ENCODE measurements at regions not wholly inside any gene's neighbourhood (a gene's known extent, or its start where the extent isn't known, plus 50 kb on each side); places are given as distances from the start of the nearest gene placed in this dataset.

DNA sequence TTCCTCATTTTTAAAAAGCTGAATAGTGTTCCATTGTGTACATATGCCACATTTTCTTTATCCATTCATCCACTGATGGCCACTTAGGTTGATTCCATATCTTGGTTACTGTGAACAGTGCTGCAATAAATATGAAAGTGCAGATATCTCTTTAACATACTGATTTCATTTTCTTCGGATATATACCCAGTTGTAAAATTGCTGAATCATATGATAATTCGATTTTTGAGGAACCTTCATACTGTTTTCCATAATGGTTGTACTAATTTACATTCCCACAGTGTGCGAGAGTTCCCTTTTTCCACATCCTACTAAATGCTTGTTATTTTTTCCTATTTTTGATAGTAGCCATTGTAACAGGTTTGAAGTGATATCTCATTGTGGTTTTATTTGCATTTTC is 263.2 kb downstream of the STK31 start:
- no peak for DNase-seq (ENCODE audit: low read depth in 2 of 2)

DNA sequence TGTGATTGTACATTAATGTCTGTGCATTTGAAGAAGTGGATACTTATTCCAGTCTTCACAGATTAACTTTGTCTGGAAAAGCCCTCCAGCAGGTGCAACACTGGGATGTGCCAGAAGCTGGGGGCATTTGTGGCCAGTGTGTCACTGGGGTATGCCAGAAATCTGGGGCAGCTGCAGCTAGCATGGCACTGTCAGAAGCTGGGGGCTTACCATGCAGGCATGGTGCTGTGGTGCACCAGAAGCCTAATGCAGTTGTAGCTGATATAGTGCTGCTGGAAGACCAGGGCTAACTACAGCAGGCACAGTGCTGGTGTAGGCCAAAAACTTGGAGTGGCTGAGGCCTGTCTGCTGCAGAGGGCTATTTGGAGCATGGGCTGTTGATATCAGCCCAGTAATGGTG is 270.1 kb downstream of the STK31 start:
- DNase-seq (ENCODE audit: low read depth in 2 of 2) = no peak

DNA sequence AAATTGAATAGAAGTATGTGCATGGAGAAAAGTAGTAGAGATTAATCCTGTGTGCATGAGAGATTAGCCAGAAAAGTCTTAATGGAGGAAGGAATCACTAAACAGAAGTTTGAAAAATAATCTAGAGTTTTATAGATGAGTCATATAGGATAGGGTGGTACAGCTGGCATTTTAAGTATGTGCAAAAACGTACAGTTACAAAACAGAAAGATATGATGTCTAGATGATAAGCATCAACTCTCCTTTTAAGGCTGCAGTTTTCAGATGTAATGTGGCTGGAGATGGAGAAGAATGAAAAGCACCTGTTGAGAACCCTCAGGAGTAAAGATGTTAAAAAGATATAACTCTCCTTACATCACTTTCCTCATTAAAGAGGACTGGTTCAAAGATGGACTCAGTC is 271.3 kb downstream of the STK31 start:
- DNase-seq (ENCODE audit: low read depth in 2 of 2) = no peak

DNA sequence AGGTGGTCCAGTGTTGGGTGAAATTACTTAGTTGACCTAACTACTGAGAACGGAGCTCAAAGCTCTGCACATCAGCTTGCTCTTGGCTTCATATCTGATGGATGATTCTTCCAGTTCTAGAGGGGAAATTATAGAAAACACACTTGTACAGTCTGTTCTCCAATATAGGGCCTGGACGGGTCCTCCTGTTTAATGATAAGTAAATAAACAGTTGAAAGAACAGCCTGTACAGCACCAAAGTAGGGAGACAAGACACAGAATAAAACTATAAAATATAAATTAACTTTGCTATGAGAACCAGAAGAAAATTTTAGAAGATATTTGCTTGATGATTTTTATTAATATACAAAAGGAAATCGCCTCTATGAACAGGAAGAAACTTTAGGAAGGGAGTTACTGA is 271.7 kb downstream of the STK31 start:
- no peak for DNase-seq (ENCODE audit: low read depth in 2 of 2)

DNA sequence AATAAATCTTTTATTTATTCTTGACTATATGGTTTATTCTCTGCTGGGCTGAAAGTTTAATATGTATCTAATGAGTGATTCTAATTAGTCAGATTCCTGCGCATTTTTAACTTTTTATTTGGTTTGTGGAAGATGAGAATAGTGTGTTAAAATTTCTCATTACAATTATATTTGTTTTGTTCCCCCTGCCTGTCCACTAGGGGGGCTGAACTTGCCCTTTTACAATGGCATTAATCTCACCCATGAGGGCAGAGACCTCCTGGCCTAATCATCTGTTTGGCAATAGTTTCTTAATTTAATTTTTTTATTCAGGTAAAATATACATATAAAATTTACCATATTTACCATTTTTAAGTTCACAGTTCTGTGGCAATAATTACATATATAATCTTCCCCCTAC is 278.5 kb upstream of the NPY start:
- no peak for DNase-seq (ENCODE audit: low read depth in 2 of 2)

DNA sequence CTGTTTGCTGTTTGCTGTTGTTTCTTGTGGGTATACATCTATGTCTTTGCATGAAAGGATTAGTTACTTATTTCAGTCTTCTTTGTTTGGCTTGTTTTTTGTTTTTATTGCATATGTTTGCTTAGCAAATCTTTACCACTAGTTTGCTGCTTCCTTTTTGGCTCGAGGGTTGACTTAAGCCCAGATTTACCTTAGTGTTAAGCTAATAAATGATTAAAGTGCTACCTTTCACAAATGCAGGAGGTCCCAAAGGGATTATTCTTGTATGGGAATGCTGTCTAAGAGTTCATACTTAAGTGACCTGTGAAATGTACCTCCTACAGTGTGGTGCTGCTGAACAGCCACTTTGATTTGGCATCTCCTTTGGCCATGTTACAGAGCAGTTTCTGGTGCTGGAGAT is 273.5 kb upstream of the NPY start:
- DNase-seq (ENCODE audit: low read depth in 2 of 2) = no peak

DNA sequence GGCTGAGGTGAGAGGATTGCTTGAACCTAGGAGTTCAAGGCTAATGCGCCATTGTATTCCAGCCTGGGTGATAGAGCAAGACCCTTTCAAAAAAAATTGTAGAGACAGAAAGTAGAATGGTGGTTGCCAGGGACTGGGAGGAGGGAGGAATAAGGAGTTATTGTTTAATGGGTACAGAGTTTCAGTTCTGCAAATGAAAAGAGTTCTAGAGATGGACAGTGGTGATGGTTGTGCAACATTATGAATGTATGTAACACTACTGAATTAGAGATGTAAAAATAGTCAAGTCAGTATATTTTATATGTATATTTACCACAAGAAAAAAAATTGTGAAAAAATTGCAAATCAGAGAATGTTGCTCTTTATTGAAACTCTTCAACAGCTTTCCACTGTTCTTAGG is 266.5 kb upstream of the NPY start:
- no peak for DNase-seq (ENCODE audit: low read depth in 2 of 2)

DNA sequence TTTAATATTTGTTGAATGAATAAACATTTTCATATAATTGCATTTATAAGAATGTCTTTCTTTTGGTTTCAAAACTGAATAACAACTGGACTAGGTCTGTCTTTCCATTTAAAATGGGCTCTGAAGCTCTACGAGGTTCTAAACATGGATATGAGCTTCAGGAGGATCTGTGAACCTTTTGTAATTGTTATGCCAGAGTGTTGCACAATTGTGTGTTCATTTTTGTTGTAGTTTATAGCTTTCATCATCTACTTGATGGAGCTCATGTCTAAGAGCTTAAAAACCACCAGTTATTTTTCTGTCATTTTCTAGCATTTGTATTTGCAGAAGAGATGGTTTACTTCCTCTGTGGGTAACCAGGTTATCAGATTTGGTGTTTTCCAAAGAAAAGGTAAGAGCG is 265.7 kb upstream of the NPY start:
- DNase-seq (ENCODE audit: low read depth in 2 of 2) = no peak

DNA sequence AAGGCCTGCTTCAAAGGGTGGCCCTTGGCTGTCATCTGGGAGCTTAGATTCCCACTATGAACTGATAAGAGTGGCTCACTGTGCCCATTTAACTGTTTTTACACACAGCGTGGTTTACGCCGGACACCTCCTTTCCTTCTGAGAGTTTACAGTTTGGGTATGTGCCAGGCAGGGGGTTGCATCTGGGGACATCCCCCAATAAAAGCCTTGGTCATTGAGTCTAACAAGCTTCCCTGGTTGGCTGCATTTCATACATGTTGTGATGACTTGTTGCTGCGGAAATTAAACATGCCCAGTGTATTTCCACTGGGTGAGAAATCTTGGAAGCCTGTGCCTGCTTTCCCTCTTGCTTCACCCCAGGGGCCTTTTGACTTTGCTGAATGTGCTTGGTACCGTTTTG is 264.1 kb upstream of the NPY start:
- DNase-seq (ENCODE audit: low read depth in 2 of 2) = no peak

DNA sequence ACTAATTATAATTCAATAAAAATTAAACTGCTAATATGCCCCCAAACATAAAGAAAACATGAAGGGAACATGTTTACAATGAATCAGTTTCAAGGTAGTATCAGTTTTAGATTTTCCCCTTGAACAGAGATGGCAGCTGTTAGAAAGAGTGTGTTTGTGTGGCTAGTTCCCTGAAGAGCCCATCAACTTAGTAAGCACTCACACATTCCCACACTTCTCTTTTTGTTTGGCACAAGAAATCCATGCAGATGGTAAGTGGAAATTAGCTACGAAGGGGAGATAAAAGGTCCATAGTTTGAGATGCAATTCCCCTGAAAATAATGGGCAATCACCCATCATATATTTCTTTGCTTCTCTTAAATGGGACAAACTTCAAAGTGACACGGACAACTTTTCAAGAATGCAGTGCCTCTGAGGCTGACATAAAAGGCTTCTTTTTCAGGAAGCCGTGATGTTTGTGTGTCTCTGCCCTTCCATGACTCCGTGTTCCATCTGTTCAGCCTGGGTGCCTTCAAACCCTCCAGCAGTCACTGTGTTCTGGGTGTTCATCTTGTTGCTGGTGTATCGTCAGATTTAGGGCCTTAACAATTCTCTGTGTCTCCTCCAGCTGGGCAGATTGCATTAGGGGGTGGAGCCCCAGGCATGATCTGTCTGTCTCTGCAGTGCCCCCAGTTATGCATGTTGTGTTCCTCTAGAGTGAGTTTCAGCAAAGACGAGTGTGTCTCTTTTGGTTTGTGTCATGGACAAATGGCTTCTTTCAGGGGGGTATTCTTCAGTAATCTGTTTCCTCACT is 259.5 kb upstream of the NPY start:
- DNase-seq (ENCODE audit: low read depth in 2 of 2) = no peak

DNA sequence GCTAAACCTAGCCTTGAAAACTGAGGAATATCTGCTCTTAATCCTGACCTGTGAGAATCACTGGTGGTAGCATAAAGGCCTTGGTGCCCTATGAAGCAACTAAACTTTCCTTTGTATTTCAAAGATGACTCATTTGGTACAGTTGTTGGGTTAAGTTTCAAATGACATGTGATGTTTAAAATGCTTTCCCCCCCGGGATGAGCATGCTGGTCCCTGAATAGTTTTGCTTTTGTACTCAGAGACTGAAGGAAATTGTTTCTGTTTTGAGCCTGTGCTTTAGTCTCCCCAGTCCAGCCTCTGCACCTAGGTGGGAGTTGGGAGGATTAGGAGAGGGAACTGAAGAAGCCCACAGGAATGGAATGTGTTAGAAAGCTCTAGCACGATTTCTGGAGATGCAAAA is 258.9 kb upstream of the NPY start:
- DNase-seq (ENCODE audit: low read depth in 2 of 2) = no peak

DNA sequence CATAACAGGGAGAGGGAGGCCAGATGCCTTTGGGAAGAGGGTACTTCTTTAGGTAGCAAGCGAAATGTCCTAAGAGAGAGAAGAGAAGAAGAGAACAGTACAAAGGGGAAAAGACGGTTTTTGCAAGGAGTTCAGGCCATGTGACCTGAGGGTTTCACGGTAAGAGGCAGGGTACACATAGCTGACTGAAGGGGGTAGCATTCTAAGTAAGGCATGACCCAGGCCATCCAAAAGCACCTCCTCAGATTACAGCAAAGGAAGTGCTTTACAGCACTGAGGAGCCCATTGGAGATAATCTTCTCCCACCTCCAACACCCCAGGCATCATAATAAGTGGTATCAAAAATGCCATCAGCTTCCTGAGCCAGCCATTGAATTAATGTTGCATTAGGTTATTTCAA is 258.2 kb upstream of the NPY start:
- DNase-seq (ENCODE audit: low read depth in 2 of 2) = no peak

DNA sequence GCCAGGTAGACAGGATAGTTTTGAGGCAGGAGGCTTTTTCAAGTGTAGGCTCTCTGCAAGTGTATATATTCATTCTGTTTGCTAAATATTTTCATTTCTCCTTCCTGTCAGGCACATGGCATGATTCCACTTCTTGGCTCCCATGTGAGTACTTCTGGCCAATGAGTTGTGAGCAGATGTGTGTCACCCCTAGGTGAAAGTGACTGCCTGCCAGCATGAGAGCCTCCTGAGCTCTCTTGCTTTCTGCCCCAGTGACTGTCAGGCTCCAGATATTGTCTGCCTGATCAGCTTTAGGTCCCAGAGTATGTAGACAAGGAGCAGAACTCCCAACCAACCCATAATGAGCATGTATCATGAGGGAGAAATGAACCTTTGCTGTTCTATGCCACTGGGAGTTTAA is 257.6 kb upstream of the NPY start:
- no peak for DNase-seq (ENCODE audit: low read depth in 2 of 2)

DNA sequence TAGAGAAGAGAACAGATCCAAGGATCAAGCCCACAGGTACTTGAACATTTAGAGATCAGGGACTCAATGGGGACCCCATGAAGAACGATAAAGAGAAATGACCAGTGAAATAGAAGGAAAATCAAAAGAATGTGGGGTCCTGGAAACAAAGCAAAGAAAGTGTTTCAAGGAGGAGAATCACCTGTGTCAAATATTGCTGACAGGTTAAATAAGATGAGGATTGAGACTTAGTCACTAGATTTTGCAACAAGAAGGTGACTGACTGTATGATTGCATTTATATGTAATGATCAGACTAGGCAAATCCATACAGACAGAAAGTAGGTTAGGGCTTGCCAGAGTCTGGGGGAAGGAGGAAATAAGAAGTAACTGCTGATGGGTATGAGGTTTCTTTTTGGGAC is 254.9 kb upstream of the NPY start:
- no peak for DNase-seq (ENCODE audit: low read depth in 2 of 2)

DNA sequence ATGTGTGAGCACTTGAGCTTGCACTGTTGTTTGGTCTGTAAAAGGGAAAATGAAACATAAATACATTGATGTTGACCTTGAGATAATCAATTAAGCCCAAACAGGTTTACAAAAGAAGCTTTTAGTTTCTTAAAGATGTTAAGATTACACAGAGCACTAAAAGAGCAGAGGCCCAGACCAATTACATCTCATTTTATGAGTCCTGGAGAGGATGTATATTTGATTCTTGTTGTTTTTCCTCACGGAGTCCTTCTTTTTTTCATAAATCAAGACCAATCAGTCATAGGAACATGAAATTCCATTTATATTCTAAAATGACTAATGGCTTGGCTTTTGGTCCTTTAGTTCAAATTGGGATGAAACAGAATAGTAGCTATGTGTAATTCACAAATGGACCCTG is 249.7 kb upstream of the NPY start:
- no peak for DNase-seq (ENCODE audit: low read depth in 2 of 2)

DNA sequence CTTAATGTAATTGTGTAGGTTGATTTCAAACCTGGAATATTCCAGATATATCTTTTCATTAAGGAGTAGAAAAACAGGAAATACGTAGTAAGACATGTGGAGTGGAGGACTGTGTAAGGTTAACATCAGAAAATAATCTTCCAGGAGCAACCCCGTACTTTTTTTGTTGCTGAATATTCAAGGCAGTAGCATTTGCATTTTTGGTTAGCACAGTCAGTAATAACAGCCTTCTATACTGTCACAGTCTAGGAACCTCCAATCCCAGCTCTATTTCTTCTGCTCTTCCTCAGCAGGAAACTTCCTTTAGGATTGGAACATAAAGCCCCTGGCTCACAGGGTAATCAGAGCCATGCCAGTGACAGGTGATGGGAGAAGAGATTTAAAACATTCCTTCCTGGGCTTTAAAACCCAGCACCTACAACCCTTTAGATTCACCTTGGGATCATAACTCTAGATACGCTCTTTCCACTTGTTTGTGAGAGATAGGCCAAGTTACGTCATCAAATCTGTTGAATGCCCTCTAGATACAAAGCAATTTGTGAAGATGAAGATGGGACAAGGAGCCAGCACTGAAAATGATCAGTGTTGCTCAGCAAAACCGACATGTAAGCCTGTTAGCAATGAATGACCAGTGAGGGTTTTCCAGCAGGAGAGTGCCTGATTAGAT is 248.5 kb upstream of the NPY start:
- DNase-seq (ENCODE audit: low read depth in 2 of 2) = no peak

DNA sequence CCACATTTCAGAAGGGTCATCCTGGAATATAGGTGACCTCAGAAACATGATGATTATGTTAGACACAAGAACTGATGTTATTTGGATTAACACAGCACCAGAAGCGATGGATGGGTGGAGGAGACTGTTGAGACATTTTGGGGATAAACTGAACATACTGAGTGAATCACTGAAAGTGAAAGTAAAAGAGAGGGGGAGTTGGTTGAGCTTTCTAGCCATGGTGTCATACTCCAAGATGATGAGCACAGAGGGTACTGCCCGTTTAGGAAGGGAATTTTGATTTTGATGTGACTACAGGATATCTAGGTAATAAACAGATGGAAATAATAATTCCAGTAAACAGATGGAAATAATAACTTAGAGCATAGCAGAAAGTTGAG is 248.0 kb upstream of the NPY start:
- DNase-seq (ENCODE audit: low read depth in 2 of 2) = no peak

DNA sequence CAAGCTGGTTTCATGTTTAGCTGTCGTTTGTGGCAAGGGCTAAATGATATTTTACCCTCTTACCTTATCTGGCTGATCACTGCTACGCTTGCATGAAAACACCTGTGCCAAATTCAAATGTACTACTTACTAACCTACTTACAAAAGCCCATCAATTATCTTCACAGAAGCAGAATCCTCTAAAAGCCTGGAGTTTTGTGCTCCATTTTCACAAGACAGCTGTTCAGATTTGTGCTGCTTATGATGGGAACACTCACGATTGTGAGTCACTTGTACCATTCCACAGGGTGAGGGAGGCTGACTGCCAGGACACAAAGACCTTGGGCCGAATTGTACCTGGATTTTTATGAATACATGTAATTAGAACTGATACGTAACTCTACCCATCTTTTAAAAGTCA is 245.0 kb upstream of the NPY start:
- DNase-seq (ENCODE audit: low read depth in 2 of 2) = no peak

DNA sequence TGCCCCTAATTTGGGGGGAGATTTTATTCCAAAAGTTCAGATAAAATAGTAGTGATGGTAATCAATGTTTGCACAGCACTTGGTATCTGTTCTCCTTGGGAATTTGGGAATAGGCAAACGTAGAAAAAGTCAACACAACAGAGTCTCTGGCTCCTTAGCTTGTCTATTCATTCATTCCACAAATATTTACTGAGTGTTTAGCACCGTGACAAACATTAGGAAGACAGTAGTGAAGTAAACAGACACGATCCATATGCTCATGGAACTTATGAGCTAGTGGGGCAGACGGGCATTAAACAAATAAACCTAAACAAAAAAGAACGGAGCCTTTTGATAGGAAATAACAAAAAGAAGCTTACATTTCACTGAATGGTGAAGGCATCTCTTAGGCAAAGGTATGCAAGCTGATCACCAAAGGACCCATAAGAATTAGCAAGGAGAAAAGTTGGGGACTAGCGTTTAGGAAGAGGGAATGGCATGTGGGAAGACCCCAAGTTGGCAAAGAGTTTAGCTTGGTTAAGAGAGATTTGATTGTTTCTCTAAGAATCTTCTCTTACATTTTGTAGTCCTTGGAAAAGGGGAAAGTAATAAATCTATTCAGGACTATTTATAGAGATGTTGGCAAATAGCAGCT is 243.9 kb upstream of the NPY start:
- DNase-seq (ENCODE audit: low read depth in 2 of 2) = no peak

DNA sequence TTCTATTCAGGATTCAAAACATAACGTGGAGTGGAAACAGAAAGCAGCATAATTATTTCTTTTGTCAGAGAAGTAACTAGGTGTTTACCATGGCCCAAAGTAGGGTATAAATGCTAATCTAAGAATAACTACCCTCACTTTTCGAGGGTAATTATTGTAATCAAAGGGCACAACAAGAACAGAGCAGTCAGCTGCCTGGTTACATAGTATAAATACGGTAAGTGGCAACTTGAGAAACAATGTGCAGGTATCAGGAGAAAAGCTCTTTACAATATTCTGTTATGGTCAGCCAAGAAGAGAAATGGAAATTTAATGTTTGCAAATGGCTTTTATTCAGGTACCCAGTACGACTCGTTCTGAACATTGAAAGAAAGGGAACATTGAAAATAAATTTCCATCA is 242.0 kb upstream of the NPY start:
- DNase-seq (ENCODE audit: low read depth in 2 of 2) = no peak

DNA sequence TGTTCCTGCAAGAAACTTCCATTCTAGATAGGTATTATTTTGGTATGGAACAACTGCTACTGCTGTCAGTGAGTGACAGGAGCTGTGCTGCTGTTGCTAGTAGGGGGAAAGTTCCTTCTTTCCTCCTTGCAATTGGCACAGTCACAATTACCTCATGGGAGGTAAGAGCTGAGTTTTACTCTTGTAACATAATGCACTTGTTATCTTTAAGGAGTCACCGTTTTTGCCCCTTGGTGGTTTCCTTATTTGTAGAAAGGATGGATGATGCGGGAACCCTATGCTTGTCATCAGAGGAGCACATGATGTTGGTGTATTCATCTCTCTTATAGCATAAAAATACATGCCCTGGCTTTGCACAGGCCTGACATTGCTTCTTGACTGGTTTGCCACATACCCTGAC is 234.7 kb upstream of the NPY start:
- DNase-seq (ENCODE audit: low read depth in 2 of 2) = no peak

DNA sequence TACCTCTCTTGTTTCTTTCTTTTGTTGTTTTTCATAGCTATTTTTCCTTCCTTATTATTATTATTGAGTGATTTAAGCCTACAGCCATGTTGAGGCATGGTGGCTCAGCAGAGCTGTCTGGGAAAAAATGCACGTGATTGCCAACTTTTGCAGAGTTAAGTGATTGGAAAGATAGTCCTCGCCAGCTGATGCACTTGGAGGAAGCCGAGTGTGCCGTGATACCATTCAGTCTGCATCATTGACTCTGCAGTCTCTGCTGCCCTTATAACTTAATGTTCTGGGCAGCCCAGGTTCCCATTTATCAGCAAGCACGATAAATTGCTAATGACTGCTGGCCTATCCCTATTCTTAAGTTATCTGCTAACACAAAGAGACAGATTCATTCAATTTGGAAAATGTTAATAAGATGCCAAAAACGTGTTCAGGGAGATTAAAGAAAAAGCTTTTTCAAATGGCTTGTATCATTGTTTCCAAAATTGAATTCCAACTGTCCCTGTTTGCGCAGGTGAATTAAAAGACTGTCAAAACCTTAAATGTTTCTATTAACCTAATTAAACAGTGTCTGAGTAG is 232.9 kb upstream of the NPY start:
- DNase-seq (ENCODE audit: low read depth in 2 of 2) = no peak

DNA sequence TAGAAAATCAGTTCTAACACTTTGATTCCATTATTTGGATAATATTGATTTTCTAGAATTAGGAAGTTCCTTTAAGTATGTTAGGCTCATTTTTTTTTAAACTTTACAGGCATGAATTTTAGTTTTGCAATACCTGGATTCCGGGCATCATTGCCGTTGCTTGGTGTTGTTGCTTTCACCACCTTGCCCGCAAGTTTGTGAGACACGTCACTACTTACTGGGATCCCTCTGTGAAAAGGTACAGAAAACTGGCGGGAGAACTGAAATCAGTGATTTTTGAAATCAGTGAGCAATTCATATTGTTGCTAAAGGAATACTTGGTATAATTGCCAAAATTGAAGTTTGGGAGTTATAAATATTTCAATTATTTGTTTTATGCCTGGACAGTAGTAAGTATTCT is 232.3 kb upstream of the NPY start:
- DNase-seq (ENCODE audit: low read depth in 2 of 2) = no peak
